CD14-positive monocyte (primary cell): ENCODE measurements at regions not wholly inside any gene's neighbourhood (a gene's known extent, or its start where the extent isn't known, plus 50 kb on each side); places are given as distances from the start of the nearest gene placed in this dataset.
"Not testable (repeated sequence)": the region's sequence is repeated elsewhere in the genome, so short reads cannot be mapped to it uniquely, and the experiment has no call there.

Experiments
- DNase-seq, 3 donors: peaks; one replicate each; pipeline ENCODE4 v3.0.0-alpha.2; 2011 to 2022
- H2AFZ ChIP-seq: 2 replicates; pipeline ENCODE4 v1.6.0; 2012; ENCODE audit warnings: mild to moderate bottlenecking, low read depth, low read length, inconsistent platforms; ENCODE audit not compliant: insufficient read depth, poor library complexity, severe bottlenecking
- H3K27ac ChIP-seq, 2 donors: 1 replicate in 1 of 2; 2 replicates in 1 of 2; pipeline ENCODE4 v1.5.1; 2012 to 2013; ENCODE audit warnings: low read length in 2 of 2, control low read depth in 1 of 2, inconsistent platforms in 1 of 2, low read depth in 1 of 2, mild to moderate bottlenecking in 1 of 2
- H3K27me3 ChIP-seq, 2 donors: one replicate each; pipeline versions ENCODE4 v1.6.0 to v1.6.1; 2011 to 2013; ENCODE audit warnings: low read length in 2 of 2; ENCODE audit not compliant: control insufficient read depth in 2 of 2, insufficient read depth in 2 of 2
- H3K36me3 ChIP-seq, 2 donors: replicated peaks in 1 of 2; 1 replicate in 1 of 2; 2 replicates in 1 of 2; pipeline versions ENCODE4 v1.5.1 to v1.6.1; 2012 to 2013; ENCODE audit warnings: low read length in 2 of 2, control low read depth in 1 of 2, inconsistent platforms in 1 of 2, mild to moderate bottlenecking in 1 of 2; ENCODE audit not compliant: insufficient read depth in 2 of 2, control insufficient read depth in 1 of 2
- H3K4me1 ChIP-seq, 2 donors: 1 replicate in 1 of 2; 2 replicates in 1 of 2; pipeline versions ENCODE4 v1.5.1 to v1.6.1; 2012 to 2013; ENCODE audit warnings: low read length in 2 of 2, control low read depth in 1 of 2, inconsistent platforms in 1 of 2, mild to moderate bottlenecking in 1 of 2, moderate library complexity in 1 of 2; ENCODE audit not compliant: insufficient read depth in 2 of 2, control insufficient read depth in 1 of 2
- H3K4me2 ChIP-seq: replicated peaks from 2 replicates; pipeline ENCODE3; 2012; ENCODE audit warnings: low read length, moderate library complexity, mild to moderate bottlenecking; ENCODE audit not compliant: poor library complexity, severe bottlenecking; ENCODE audit errors: extremely low read depth
- H3K4me3 ChIP-seq, 3 experiments: fragments of 200-600 bp in 1 of 3; sonication (generic) in 1 of 3; replicated peaks in 1 of 3; 1 replicate in 2 of 3; 2 replicates in 1 of 3; pipeline ENCODE4 v1.5.1; 2011 to 2013; ENCODE audit warnings: low read length in 3 of 3, mild to moderate bottlenecking in 3 of 3, control low read depth in 2 of 3, low read depth in 2 of 3, inconsistent platforms in 1 of 3, moderate library complexity in 1 of 3
- H3K79me2 ChIP-seq: 2 replicates; pipeline ENCODE4 v1.6.0; 2012; ENCODE audit warnings: mild to moderate bottlenecking, control low read depth, inconsistent platforms, low read length, moderate library complexity; ENCODE audit not compliant: insufficient read depth
- H3K9ac ChIP-seq: 2 replicates; pipeline ENCODE4 v1.6.0; 2017; ENCODE audit warnings: low read length, mild to moderate bottlenecking; ENCODE audit not compliant: insufficient read depth, poor library complexity, severe bottlenecking
- H3K9me3 ChIP-seq, 2 donors: replicated peaks in 1 of 2; 1 replicate in 1 of 2; 2 replicates in 1 of 2; pipeline versions ENCODE4 v1.5.1 to v1.6.1; 2012 to 2013; ENCODE audit warnings: low read length in 2 of 2, control low read depth in 1 of 2; ENCODE audit not compliant: control insufficient read depth in 1 of 2, insufficient read depth in 1 of 2
- H4K20me1 ChIP-seq: 2 replicates; pipeline ENCODE4 v1.6.0; 2012; ENCODE audit warnings: mild to moderate bottlenecking, low read length, control low read depth, moderate library complexity; ENCODE audit not compliant: insufficient read depth
- H3K27ac Mint-ChIP-seq, 7 donors: one replicate each; pipeline ENCODE4 v1.8.0; 2020; ENCODE audit warnings: mild to moderate bottlenecking in 7 of 7, mixed read lengths in 7 of 7, moderate library complexity in 6 of 7, inconsistent platforms in 2 of 7
- H3K27me3 Mint-ChIP-seq, 3 donors: one replicate each; pipeline ENCODE4 v1.8.0; 2021 to 2022; ENCODE audit warnings: low read depth in 3 of 3, mild to moderate bottlenecking in 3 of 3, mixed read lengths in 3 of 3, moderate library complexity in 3 of 3, inconsistent platforms in 1 of 3
- H3K36me3 Mint-ChIP-seq, 2 donors: one replicate each; pipeline ENCODE4 v1.8.0; 2020; ENCODE audit warnings: mixed read lengths in 2 of 2, inconsistent platforms in 1 of 2, mild to moderate bottlenecking in 1 of 2
- H3K4me1 Mint-ChIP-seq: one replicate; pipeline ENCODE4 v1.8.0; 2020; ENCODE audit warnings: mild to moderate bottlenecking, mixed read lengths
- H3K4me3 Mint-ChIP-seq, 2 donors: one replicate each; pipeline ENCODE4 v1.8.0; 2020; ENCODE audit warnings: mild to moderate bottlenecking in 2 of 2, mixed read lengths in 2 of 2, moderate library complexity in 1 of 2
- H3K9me3 Mint-ChIP-seq, 7 donors: one replicate each; pipeline ENCODE4 v1.8.0; 2020 to 2022; ENCODE audit warnings: mixed read lengths in 7 of 7, mild to moderate bottlenecking in 6 of 7, moderate library complexity in 6 of 7, inconsistent platforms in 2 of 7
- CTCF ChIP-seq: fragments of 200-600 bp; IDR thresholded peaks from one replicate; pipeline ENCODE4 v1.8.0; 2022; ENCODE audit warnings: antibody characterized with exemption, mild to moderate bottlenecking
- WGBS: methylation state at CpG from one replicate; pipeline ENCODE4 v1.1.5; 2013; ENCODE audit warnings: missing lambda C conversion rate; ENCODE audit not compliant: insufficient coverage; 5-methylcytosine and 5-hydroxymethylcytosine counted together
- intact Hi-C, 2 donors: fragments of 100-400 bp; cut with micrococcal nuclease; formaldehyde crosslinking; loops; one replicate each; pipeline versions ENCODE4 v1.15.0 to v1.15.1; 2023

GRCh38 chr14:105741707-105742530 is 215.5 kb downstream of the TMEM121 start:
- intact Hi-C loops: loop anchor here in 1 of 2 donors (5.0 kb wide), 1 partner anchor 75 kb away; no protein-coding TSS in a partner anchor
- H3K4me3 Mint-ChIP-seq: not testable (repeated sequence)

GRCh38 chr14:105742531-105742848 is 216.1 kb downstream of the TMEM121 start:
- H3K27me3 Mint-ChIP-seq: peaks cover 0 to 1% (median 0%) of the 10 kb centered on the region in 3 donors
- no peak overlapping the region for H3K27ac Mint-ChIP-seq
- no peak overlapping the region for H3K4me3 ChIP-seq
- no peaks in the 10 kb centered on the region for H3K4me1 Mint-ChIP-seq
- no peak overlapping the region for H3K27ac ChIP-seq
- H3K79me2 ChIP-seq: no peaks in the 10 kb centered on the region
- 96% methylated on average over 5 of the region's 7 CpGs for whole genome bisulfite sequencing
- H2AFZ ChIP-seq: no peak overlapping the region
- no peaks in the 10 kb centered on the region for H3K9me3 Mint-ChIP-seq
- H3K4me3 Mint-ChIP-seq: no peak overlapping the region
- no peaks in the 10 kb centered on the region for H3K36me3 ChIP-seq
- TF ChIP-seq CTCF: no peak
- H3K36me3 Mint-ChIP-seq: no peaks in the 10 kb centered on the region
- DNase-seq: no peak
- H3K9me3 ChIP-seq: no peaks in the 10 kb centered on the region
- no peaks in the 10 kb centered on the region for H3K4me1 ChIP-seq
- H4K20me1 ChIP-seq: no peaks in the 10 kb centered on the region
- H3K4me2 ChIP-seq: no peak overlapping the region
- no peaks in the 10 kb centered on the region for H3K27me3 ChIP-seq
- no peak overlapping the region for H3K9ac ChIP-seq
- intact Hi-C loops: loop anchor here in 1 of 2 donors (5.0 kb wide), 1 partner anchor 75 kb away; no protein-coding TSS in a partner anchor

More at GRCh38 chr14:105741707-105742530, 215.5 kb downstream of the TMEM121 start:
- H3K4me1 Mint-ChIP-seq, H3K9me3 Mint-ChIP-seq, H2AFZ ChIP-seq, H3K4me3 ChIP-seq, H3K9me3 ChIP-seq, H3K27ac ChIP-seq, H3K36me3 ChIP-seq, H3K27me3 ChIP-seq, H3K79me2 ChIP-seq, H3K27ac Mint-ChIP-seq, DNase-seq, H3K36me3 Mint-ChIP-seq, H3K9ac ChIP-seq, H3K27me3 Mint-ChIP-seq, H3K4me2 ChIP-seq, H4K20me1 ChIP-seq, H3K4me1 ChIP-seq: not testable (repeated sequence)
- 95% methylated on average over 9 of the region's 29 CpGs for WGBS

- H3K36me3 Mint-ChIP-seq, H3K79me2 ChIP-seq, H3K27ac Mint-ChIP-seq, H3K4me1 ChIP-seq, H3K4me1 Mint-ChIP-seq, H3K4me3 ChIP-seq, H3K4me3 Mint-ChIP-seq, H3K9ac ChIP-seq, H4K20me1 ChIP-seq, H3K27me3 ChIP-seq, H3K9me3 Mint-ChIP-seq, H3K36me3 ChIP-seq, H3K27ac ChIP-seq, H3K27me3 Mint-ChIP-seq, H3K9me3 ChIP-seq, H2AFZ ChIP-seq, H3K4me2 ChIP-seq, DNase-seq: not testable (repeated sequence)
- intact Hi-C loops: loop anchor here in 1 of 2 donors (5.0 kb wide), 1 partner anchor 76 kb away; no protein-coding TSS in a partner anchor
- 89% methylated on average over 12 of the region's 33 CpGs for whole genome bisulfite sequencing
Measured at GRCh38 chr14:105742904-105743701, 216.7 kb downstream of the TMEM121 start.
